ENCODE measurements at regions not wholly inside any gene's neighbourhood (a gene's known extent, or its start where the extent isn't known, plus 50 kb on each side); places are given as distances from the start of the nearest gene placed in this dataset.

GRCh38 chr2:5953525-5953924 lies 261.3 kb downstream of the SOX11 start:
- Histone ChIP-seq H3K27ac (ENCODE audit: low read length in 2 of 2) (no peak overlapping the region), H2AFZ (ENCODE audit: insufficient read depth, low read depth, low read length, poor library complexity, severe bottlenecking) (no peak overlapping the region), H3K79me2 (ENCODE audit: control insufficient read depth, insufficient read depth, low read length) (no peaks in the 10 kb centered on the region), H3K36me3 (replicated peaks in 1 of 2; ENCODE audit: control extremely low read depth in 1 of 2, control insufficient read depth in 1 of 2, extremely low read depth in 1 of 2, insufficient read depth in 2 of 2, low read length in 1 of 2) (no peaks in the 10 kb centered on the region), H4K20me1 (ENCODE audit: control insufficient read depth, insufficient read depth, low read length, poor library complexity, severe bottlenecking) (no peaks in the 10 kb centered on the region), H3K4me2 (replicated peaks; ENCODE audit: low read depth, low read length, poor library complexity, severe bottlenecking) (no peak overlapping the region), H3K9ac (ENCODE audit: low read length) (no peak overlapping the region), H3K9me3 (ENCODE audit: control extremely low read depth in 1 of 3, control insufficient read depth in 2 of 3, insufficient read depth in 1 of 3, low read length in 2 of 3) (peaks cover 0 to 9% (median 0%) of the 10 kb centered on the region in 3 donors), H3K27me3 (replicated peaks in 1 of 4; ENCODE audit: control extremely low read depth in 1 of 4, control insufficient read depth in 3 of 4, insufficient read depth in 4 of 4, low read length in 3 of 4) (no peaks in the 10 kb centered on the region), H3K4me3 (ENCODE audit: control extremely low read depth in 1 of 5, extremely low read depth in 1 of 5, insufficient read depth in 1 of 5, low read depth in 2 of 5, low read length in 4 of 5) (no peak overlapping the region), H3K4me1 (ENCODE audit: control insufficient read depth in 2 of 2, insufficient read depth in 2 of 2, low read length in 2 of 2) (no peaks in the 10 kb centered on the region)
- ChIA-PET POLR2A (no interaction called here), CTCF (no interaction called here)
- DNase-seq, result no peak
- Mint-ChIP-seq H3K4me3 (no peak overlapping the region), H3K9me3 (ENCODE audit: insufficient read depth) (peaks cover 2% of the 10 kb centered on the region), H3K27ac (no peak overlapping the region), H3K27me3 (no peaks in the 10 kb centered on the region), H3K4me1 (no peaks in the 10 kb centered on the region)
- ATAC-seq (ENCODE audit: low read depth), result no peak
- 83% methylated on average over 1 of the region's 1 CpG for WGBS (ENCODE audit: insufficient coverage)
- intact Hi-C loops (cut with micrococcal nuclease), result no loop called here
- TF ChIP-seq CTCF (IDR thresholded peaks at IDR 0.05), result no peak
- no peak for TF ChIP-seq EZH2 (IDR thresholded peaks at IDR 0.05; ENCODE audit: borderline replicate concordance, insufficient read depth, low read depth, low read length, poor library complexity, severe bottlenecking)

- H3K27me3 Mint-ChIP-seq, result no peaks in the 10 kb centered on the region
- intact Hi-C loops (cut with micrococcal nuclease), result no loop called here
- H3K4me3 Mint-ChIP-seq, result no peak overlapping the region
- no peak overlapping the region for H3K27ac Mint-ChIP-seq
- ATAC-seq (ENCODE audit: low read depth), result no peak
- H3K27me3 ChIP-seq (replicated peaks in 1 of 4; ENCODE audit: control extremely low read depth in 1 of 4, control insufficient read depth in 3 of 4, insufficient read depth in 4 of 4, low read length in 3 of 4), result no peaks in the 10 kb centered on the region
- POLR2A ChIA-PET, result no interaction called here
- no peaks in the 10 kb centered on the region for H3K36me3 ChIP-seq (replicated peaks in 1 of 2; ENCODE audit: control extremely low read depth in 1 of 2, control insufficient read depth in 1 of 2, extremely low read depth in 1 of 2, insufficient read depth in 2 of 2, low read length in 1 of 2)
- H3K9me3 Mint-ChIP-seq (ENCODE audit: insufficient read depth), result peaks cover 2% of the 10 kb centered on the region
- no peaks in the 10 kb centered on the region for H3K4me1 Mint-ChIP-seq
- no peaks in the 10 kb centered on the region for H4K20me1 ChIP-seq (ENCODE audit: control insufficient read depth, insufficient read depth, low read length, poor library complexity, severe bottlenecking)
- no peaks in the 10 kb centered on the region for H3K79me2 ChIP-seq (ENCODE audit: control insufficient read depth, insufficient read depth, low read length)
- no peak overlapping the region for H2AFZ ChIP-seq (ENCODE audit: insufficient read depth, low read depth, low read length, poor library complexity, severe bottlenecking)
- H3K4me3 ChIP-seq (ENCODE audit: control extremely low read depth in 1 of 5, extremely low read depth in 1 of 5, insufficient read depth in 1 of 5, low read depth in 2 of 5, low read length in 4 of 5), result no peak overlapping the region
- CTCF ChIA-PET, result no interaction called here
- H3K4me2 ChIP-seq (replicated peaks; ENCODE audit: low read depth, low read length, poor library complexity, severe bottlenecking), result no peak overlapping the region
- no peak overlapping the region for H3K9ac ChIP-seq (ENCODE audit: low read length)
- WGBS (ENCODE audit: insufficient coverage), result no CpG with 5 or more reads among the region's 5 CpGs
- TF ChIP-seq EZH2 (IDR thresholded peaks at IDR 0.05; ENCODE audit: borderline replicate concordance, insufficient read depth, low read depth, low read length, poor library complexity, severe bottlenecking) (no peak), CTCF (IDR thresholded peaks at IDR 0.05) (no peak)
- peaks cover 0 to 9% (median 0%) of the 10 kb centered on the region in 3 donors for H3K9me3 ChIP-seq (ENCODE audit: control extremely low read depth in 1 of 3, control insufficient read depth in 2 of 3, insufficient read depth in 1 of 3, low read length in 2 of 3)
- H3K27ac ChIP-seq (ENCODE audit: low read length in 2 of 2), result no peak overlapping the region
- DNase-seq, result no peak
- no peaks in the 10 kb centered on the region for H3K4me1 ChIP-seq (ENCODE audit: control insufficient read depth in 2 of 2, insufficient read depth in 2 of 2, low read length in 2 of 2)
Measured at GRCh38 chr2:5954509-5954908, 262.3 kb downstream of the SOX11 start.

Measured in B cell (primary cell).